ENCODE measurements at regions not wholly inside any gene's neighbourhood (a gene's known extent, or its start where the extent isn't known, plus 50 kb on each side); places are given as distances from the start of the nearest gene placed in this dataset.

DNA sequence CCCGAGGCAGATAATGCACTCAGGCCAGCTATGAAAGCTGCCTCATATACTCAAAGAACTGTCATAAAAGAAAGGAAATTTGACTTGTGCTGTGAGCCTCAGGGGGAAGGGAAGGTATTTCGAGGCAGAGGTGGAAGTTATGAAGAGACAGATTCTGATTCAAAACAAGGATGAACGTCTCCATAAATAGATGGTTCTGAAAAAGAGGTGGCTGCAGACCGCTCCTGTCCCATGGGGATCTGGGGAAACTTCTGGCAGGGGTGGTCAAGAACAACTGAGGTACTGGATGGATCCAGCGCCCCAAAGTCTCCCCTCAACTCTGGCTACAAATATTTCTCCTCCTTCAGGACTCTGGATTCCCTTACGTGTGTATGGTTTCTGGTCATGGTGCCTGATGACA lies 168.1 kb upstream of the IRS2 start:
- Histone ChIP-seq H3K9me3 (no peaks in the 10 kb centered on the region), H3K27ac (no peak overlapping the region), H3K4me3 (no peak overlapping the region), H3K4me1 (no peaks in the 10 kb centered on the region), H3K27me3 (no peaks in the 10 kb centered on the region), H3K36me3 (no peaks in the 10 kb centered on the region)
- DNase-seq = no peak
- no peak for ATAC-seq (ENCODE audit: low FRiP score in 2 of 2)
- 84 to 92% methylated on average over 6 of the region's 6 CpGs for WGBS, 2 donors
- TF ChIP-seq POLR2A (IDR thresholded peaks at IDR 0.05) = no peak
- TF ChIP-seq EP300 (IDR thresholded peaks at IDR 0.05) = no peak
- TF ChIP-seq POLR2AphosphoS5 (IDR thresholded peaks at IDR 0.05) = no peak
- TF ChIP-seq, protein P1, sequence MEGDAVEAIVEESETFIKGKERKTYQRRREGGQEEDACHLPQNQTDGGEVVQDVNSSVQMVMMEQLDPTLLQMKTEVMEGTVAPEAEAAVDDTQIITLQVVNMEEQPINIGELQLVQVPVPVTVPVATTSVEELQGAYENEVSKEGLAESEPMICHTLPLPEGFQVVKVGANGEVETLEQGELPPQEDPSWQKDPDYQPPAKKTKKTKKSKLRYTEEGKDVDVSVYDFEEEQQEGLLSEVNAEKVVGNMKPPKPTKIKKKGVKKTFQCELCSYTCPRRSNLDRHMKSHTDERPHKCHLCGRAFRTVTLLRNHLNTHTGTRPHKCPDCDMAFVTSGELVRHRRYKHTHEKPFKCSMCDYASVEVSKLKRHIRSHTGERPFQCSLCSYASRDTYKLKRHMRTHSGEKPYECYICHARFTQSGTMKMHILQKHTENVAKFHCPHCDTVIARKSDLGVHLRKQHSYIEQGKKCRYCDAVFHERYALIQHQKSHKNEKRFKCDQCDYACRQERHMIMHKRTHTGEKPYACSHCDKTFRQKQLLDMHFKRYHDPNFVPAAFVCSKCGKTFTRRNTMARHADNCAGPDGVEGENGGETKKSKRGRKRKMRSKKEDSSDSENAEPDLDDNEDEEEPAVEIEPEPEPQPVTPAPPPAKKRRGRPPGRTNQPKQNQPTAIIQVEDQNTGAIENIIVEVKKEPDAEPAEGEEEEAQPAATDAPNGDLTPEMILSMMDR (IDR thresholded peaks at IDR 0.05) = no peak

DNA sequence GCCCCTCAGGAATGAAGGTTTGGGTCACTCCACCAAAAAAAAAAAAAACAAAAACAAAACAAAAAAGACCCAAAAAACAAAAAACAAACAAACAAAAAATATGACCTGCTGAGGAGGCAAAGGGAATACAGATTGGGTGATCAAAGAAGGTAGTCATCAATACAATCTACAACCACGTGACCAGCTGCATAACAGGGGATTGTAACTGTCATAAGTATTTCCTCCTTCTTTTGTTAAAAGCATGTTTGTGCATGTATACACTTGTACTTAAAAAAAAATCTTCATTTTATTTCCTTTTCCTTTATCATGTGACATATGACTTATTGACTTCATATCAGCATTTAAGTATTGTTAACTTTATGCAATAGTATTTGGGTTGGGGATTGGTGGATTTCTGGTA lies 165.1 kb upstream of the IRS2 start:
- TF ChIP-seq EP300 (IDR thresholded peaks at IDR 0.05) (no peak), POLR2AphosphoS5 (IDR thresholded peaks at IDR 0.05) (no peak), POLR2A (IDR thresholded peaks at IDR 0.05) (no peak)
- TF ChIP-seq, protein P1 (IDR thresholded peaks at IDR 0.05) = no peak
- ATAC-seq (ENCODE audit: low FRiP score in 2 of 2) = no peak
- 59 to 86% methylated on average over 1 of the region's 1 CpG for WGBS, 2 donors
- no peaks in the 10 kb centered on the region for H3K27me3 ChIP-seq
- no peaks in the 10 kb centered on the region for H3K36me3 ChIP-seq
- no peaks in the 10 kb centered on the region for H3K9me3 ChIP-seq
- H3K4me1 ChIP-seq = no peaks in the 10 kb centered on the region
- no peak overlapping the region for H3K27ac ChIP-seq
- DNase-seq = no peak
- H3K4me3 ChIP-seq = no peak overlapping the region

DNA sequence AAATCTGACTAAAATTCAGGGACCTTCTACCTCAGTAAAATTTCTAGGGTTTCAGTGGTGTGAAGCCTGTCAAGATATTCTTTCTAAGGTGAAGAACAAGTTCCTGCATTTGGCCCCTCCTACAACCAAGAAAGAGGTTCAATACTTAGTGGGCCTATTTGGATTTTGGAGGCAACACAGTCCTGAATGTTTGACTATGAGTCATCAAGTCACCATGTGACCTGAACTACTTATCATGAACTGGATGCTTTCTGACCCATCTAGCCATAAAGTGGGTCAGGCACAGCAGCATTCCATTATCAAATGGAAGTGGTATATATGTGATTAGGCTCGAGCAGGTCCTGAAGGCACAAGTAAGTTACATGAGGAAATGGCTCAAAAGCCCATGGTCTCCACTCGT lies 163.0 kb upstream of the IRS2 start:
- WGBS, 2 donors = 82 to 86% methylated on average over 2 of the region's 2 CpGs
- Histone ChIP-seq H3K27me3 (no peaks in the 10 kb centered on the region), H3K9me3 (no peaks in the 10 kb centered on the region), H3K36me3 (no peaks in the 10 kb centered on the region), H3K27ac (no peak overlapping the region), H3K4me3 (no peak overlapping the region), H3K4me1 (no peaks in the 10 kb centered on the region)
- DNase-seq (no peak), ATAC-seq (ENCODE audit: low FRiP score in 2 of 2) (no peak)
- no peak for TF ChIP-seq POLR2A (IDR thresholded peaks at IDR 0.05)
- TF ChIP-seq EP300 (IDR thresholded peaks at IDR 0.05) = no peak
- no peak for TF ChIP-seq POLR2AphosphoS5 (IDR thresholded peaks at IDR 0.05)
- TF ChIP-seq, protein P1 (IDR thresholded peaks at IDR 0.05) = no peak

DNA sequence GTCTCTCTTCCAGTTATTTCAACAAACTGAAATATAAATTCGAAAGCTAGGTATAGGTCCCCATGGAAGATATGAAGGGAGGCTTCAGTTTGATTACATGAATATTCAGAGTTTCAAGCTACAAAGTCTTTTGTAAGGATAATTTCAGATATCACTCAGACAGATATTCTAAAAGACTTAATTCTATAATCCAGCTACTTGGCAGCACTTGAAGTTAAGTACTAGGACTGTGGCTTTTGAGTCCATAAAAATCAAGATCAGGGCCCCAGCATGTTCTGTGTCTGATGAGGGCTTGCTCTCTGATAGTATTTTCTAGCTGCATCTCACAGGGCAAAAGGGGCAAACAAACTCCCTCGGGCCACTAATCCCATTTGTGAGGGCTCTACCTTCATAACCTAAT lies 160.6 kb upstream of the IRS2 start:
- Histone ChIP-seq H3K36me3 (no peaks in the 10 kb centered on the region), H3K9me3 (no peaks in the 10 kb centered on the region), H3K4me1 (no peaks in the 10 kb centered on the region), H3K27me3 (no peaks in the 10 kb centered on the region), H3K27ac (no peak overlapping the region), H3K4me3 (no peak overlapping the region)
- TF ChIP-seq POLR2A (IDR thresholded peaks at IDR 0.05) = no peak
- no peak for TF ChIP-seq EP300 (IDR thresholded peaks at IDR 0.05)
- no peak for TF ChIP-seq POLR2AphosphoS5 (IDR thresholded peaks at IDR 0.05)
- TF ChIP-seq, protein P1 (IDR thresholded peaks at IDR 0.05) = no peak
- DNase-seq = no peak
- 66 to 75% methylated on average over 2 of the region's 2 CpGs for WGBS, 2 donors
- ATAC-seq (ENCODE audit: low FRiP score in 2 of 2) = no peak

DNA sequence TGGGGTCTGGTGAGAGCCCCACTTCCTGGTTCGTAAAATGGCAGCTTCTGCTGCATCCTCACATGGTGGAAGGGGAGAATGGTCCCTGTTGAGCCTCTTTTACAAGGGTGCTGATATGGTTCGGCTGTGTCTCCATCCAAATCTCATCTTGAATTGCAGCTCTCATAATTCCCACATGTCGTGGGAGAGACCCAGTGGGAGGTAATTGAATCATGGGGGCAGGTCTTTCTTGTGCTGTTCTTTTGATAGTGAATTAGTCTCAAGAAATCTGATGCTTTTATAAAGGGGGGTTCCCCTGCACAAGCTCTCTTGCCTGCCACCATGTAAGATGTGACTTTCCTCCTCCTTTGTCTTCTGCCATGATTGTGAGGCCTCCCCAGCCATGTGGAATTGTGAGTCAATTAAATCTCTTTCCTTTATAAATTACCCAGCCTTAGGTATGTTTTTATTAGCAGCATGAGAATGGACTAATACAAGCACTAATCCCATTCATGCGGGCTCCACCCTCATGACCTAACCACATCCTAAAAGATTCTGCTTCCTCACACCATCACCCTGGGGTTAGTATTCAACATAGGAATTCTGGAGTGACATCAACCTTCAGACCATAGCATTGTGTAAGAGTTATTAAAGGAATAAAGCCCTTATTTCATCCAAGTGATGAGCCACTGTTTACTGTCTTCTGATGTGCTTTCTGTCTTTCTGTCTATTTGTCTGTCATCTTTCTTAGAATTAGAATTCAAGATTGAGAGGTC lies 159.0 kb upstream of the IRS2 start:
- 79 to 83% methylated on average over 4 of the region's 4 CpGs for WGBS, 2 donors
- H3K36me3 ChIP-seq = no peaks in the 10 kb centered on the region
- ATAC-seq (ENCODE audit: low FRiP score in 2 of 2) (peak in 1 of 2 donors; percentile 88), DNase-seq (no peak)
- no peaks in the 10 kb centered on the region for H3K27me3 ChIP-seq
- TF ChIP-seq, protein P1 (IDR thresholded peaks at IDR 0.05) = no peak
- no peak for TF ChIP-seq POLR2A (IDR thresholded peaks at IDR 0.05)
- TF ChIP-seq POLR2AphosphoS5 (IDR thresholded peaks at IDR 0.05) = no peak
- TF ChIP-seq EP300 (IDR thresholded peaks at IDR 0.05) = no peak
- H3K27ac ChIP-seq = no peak overlapping the region
- H3K4me3 ChIP-seq = no peak overlapping the region
- no peaks in the 10 kb centered on the region for H3K4me1 ChIP-seq
- no peaks in the 10 kb centered on the region for H3K9me3 ChIP-seq
